ENCODE measurements at regions not wholly inside any gene's neighbourhood (a gene's known extent, or its start where the extent isn't known, plus 50 kb on each side); places are given as distances from the start of the nearest gene placed in this dataset.
"Not testable (repeated sequence)": the region's sequence is repeated elsewhere in the genome, so short reads cannot be mapped to it uniquely, and the experiment has no call there.

DNA sequence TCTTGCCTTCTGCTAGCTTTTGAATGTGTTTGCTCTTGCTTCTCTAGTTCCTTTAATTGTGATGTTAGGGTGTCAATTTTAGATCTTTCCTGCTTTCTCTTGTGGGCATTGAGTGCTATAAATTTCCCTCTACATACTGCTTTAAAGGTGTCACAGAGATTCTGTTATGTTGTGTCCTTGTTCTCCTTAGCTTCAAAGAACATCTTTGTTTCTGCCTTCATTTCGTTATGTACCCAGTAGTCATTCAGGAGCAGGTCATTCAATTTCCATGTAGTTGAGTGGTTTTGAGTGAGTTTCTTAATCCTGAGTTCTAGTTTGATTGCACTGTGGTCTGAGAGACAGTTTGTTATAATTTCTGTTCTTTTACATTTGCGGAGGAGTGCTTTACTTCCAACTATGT lies 1639.2 kb upstream of the TMEFF2 start:
- H3K9me3 ChIP-seq (ENCODE audit: control extremely low read depth in 1 of 3, control insufficient read depth in 2 of 3, insufficient read depth in 1 of 3, low read length in 2 of 3); H3K9ac ChIP-seq (ENCODE audit: low read length); H3K4me1 ChIP-seq (ENCODE audit: control insufficient read depth in 2 of 2, insufficient read depth in 2 of 2, low read length in 2 of 2); H3K4me2 ChIP-seq (replicated peaks; ENCODE audit: low read depth, low read length, poor library complexity, severe bottlenecking); H3K27ac Mint-ChIP-seq; CTCF ChIA-PET; DNase-seq; H3K4me3 Mint-ChIP-seq; H3K4me1 Mint-ChIP-seq; H2AFZ ChIP-seq (ENCODE audit: insufficient read depth, low read depth, low read length, poor library complexity, severe bottlenecking); ATAC-seq (ENCODE audit: low read depth); POLR2A ChIA-PET; H3K4me3 ChIP-seq (ENCODE audit: control extremely low read depth in 1 of 5, extremely low read depth in 1 of 5, insufficient read depth in 1 of 5, low read depth in 2 of 5, low read length in 4 of 5); H3K9me3 Mint-ChIP-seq (ENCODE audit: insufficient read depth); H3K79me2 ChIP-seq (ENCODE audit: control insufficient read depth, insufficient read depth, low read length); H3K27me3 Mint-ChIP-seq; H3K36me3 ChIP-seq (replicated peaks in 1 of 2; ENCODE audit: control extremely low read depth in 1 of 2, control insufficient read depth in 1 of 2, extremely low read depth in 1 of 2, insufficient read depth in 2 of 2, low read length in 1 of 2); H4K20me1 ChIP-seq (ENCODE audit: control insufficient read depth, insufficient read depth, low read length, poor library complexity, severe bottlenecking); H3K27me3 ChIP-seq (replicated peaks in 1 of 4; ENCODE audit: control extremely low read depth in 1 of 4, control insufficient read depth in 3 of 4, insufficient read depth in 4 of 4, low read length in 3 of 4); H3K27ac ChIP-seq (ENCODE audit: low read length in 2 of 2): not testable (repeated sequence)
- 50% methylated on average over 2 of the region's 2 CpGs for WGBS (ENCODE audit: insufficient coverage)
- intact Hi-C loops (cut with micrococcal nuclease), result loop anchor here (1.0 kb wide), 1 partner anchor 10 kb away; no protein-coding TSS in a partner anchor

DNA sequence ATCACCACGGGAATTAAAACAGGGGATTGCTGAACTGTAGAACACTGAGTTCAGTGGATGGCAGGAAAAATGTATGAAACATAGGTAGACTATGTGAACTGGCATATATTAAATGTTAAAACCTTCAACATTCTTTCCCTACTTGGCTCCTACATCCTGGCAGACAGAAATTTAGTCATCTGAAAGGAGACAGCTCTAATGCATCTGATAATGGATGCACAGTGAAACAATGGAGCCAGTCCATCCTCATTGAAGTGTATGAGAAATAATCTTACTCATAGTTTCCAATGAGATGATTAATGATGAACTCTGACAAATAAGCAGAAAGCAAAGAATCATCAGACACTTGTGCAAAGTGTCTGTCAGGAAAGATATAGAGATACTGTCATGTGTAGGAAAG lies 1629.7 kb upstream of the TMEFF2 start:
- Histone ChIP-seq H3K4me2 (replicated peaks; ENCODE audit: low read depth, low read length, poor library complexity, severe bottlenecking) (no peak overlapping the region), H3K36me3 (replicated peaks in 1 of 2; ENCODE audit: control extremely low read depth in 1 of 2, control insufficient read depth in 1 of 2, extremely low read depth in 1 of 2, insufficient read depth in 2 of 2, low read length in 1 of 2) (no peaks in the 10 kb centered on the region), H3K79me2 (ENCODE audit: control insufficient read depth, insufficient read depth, low read length) (no peaks in the 10 kb centered on the region), H3K27ac (ENCODE audit: low read length in 2 of 2) (no peak overlapping the region), H2AFZ (ENCODE audit: insufficient read depth, low read depth, low read length, poor library complexity, severe bottlenecking) (no peak overlapping the region), H4K20me1 (ENCODE audit: control insufficient read depth, insufficient read depth, low read length, poor library complexity, severe bottlenecking) (no peaks in the 10 kb centered on the region), H3K4me1 (ENCODE audit: control insufficient read depth in 2 of 2, insufficient read depth in 2 of 2, low read length in 2 of 2) (no peaks in the 10 kb centered on the region), H3K27me3 (replicated peaks in 1 of 4; ENCODE audit: control extremely low read depth in 1 of 4, control insufficient read depth in 3 of 4, insufficient read depth in 4 of 4, low read length in 3 of 4) (no peaks in the 10 kb centered on the region), H3K9ac (ENCODE audit: low read length) (no peak overlapping the region), H3K9me3 (ENCODE audit: control extremely low read depth in 1 of 3, control insufficient read depth in 2 of 3, insufficient read depth in 1 of 3, low read length in 2 of 3) (peaks cover 0 to 7% (median 0%) of the 10 kb centered on the region in 3 donors), H3K4me3 (ENCODE audit: control extremely low read depth in 1 of 5, extremely low read depth in 1 of 5, insufficient read depth in 1 of 5, low read depth in 2 of 5, low read length in 4 of 5) (no peak overlapping the region)
- POLR2A ChIA-PET, result no interaction called here
- ATAC-seq (ENCODE audit: low read depth) (no peak), DNase-seq (no peak)
- no peak overlapping the region for H3K4me3 Mint-ChIP-seq
- intact Hi-C loops (cut with micrococcal nuclease), result loop anchor here (1.0 kb wide), 1 partner anchor 10 kb away; no protein-coding TSS in a partner anchor
- H3K4me1 Mint-ChIP-seq, result no peaks in the 10 kb centered on the region
- WGBS (ENCODE audit: insufficient coverage), result no CpG with 5 or more reads among the region's 1 CpG
- H3K27me3 Mint-ChIP-seq, result no peaks in the 10 kb centered on the region
- TF ChIP-seq EZH2 (IDR thresholded peaks at IDR 0.05; ENCODE audit: borderline replicate concordance, insufficient read depth, low read depth, low read length, poor library complexity, severe bottlenecking), result no peak
- TF ChIP-seq, protein P1, sequence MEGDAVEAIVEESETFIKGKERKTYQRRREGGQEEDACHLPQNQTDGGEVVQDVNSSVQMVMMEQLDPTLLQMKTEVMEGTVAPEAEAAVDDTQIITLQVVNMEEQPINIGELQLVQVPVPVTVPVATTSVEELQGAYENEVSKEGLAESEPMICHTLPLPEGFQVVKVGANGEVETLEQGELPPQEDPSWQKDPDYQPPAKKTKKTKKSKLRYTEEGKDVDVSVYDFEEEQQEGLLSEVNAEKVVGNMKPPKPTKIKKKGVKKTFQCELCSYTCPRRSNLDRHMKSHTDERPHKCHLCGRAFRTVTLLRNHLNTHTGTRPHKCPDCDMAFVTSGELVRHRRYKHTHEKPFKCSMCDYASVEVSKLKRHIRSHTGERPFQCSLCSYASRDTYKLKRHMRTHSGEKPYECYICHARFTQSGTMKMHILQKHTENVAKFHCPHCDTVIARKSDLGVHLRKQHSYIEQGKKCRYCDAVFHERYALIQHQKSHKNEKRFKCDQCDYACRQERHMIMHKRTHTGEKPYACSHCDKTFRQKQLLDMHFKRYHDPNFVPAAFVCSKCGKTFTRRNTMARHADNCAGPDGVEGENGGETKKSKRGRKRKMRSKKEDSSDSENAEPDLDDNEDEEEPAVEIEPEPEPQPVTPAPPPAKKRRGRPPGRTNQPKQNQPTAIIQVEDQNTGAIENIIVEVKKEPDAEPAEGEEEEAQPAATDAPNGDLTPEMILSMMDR (IDR thresholded peaks at IDR 0.05), result no peak
- H3K9me3 Mint-ChIP-seq (ENCODE audit: insufficient read depth), result peaks cover 5% of the 10 kb centered on the region
- CTCF ChIA-PET, result no interaction called here
- no peak overlapping the region for H3K27ac Mint-ChIP-seq

All from B cell (primary cell).